ENCODE measurements at regions not wholly inside any gene's neighbourhood (a gene's known extent, or its start where the extent isn't known, plus 50 kb on each side); places are given as distances from the start of the nearest gene placed in this dataset.
"Not testable (repeated sequence)": the region's sequence is repeated elsewhere in the genome, so short reads cannot be mapped to it uniquely, and the experiment has no call there.

DNA sequence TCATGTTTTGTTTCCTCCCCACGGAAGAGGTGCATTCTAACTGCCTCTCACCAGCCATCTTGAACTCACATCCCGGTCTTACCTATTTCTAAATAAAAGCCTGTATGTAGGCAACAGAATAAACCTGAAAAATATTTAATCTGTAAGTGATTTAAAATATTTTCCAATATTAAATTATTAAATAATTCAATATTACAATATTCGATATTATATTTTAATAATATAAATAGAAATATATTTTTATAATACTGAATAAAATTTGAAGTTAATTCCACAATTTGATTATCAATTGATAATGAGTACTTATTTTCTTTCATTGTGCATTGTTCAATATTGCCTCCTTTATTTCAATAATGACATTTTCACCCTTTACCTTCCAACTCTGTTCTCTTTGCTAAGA lies 404.4 kb downstream of the CYLC2 start:
- DNase-seq (ENCODE audit: low spot score), result no peak

- no peak for DNase-seq (ENCODE audit: low spot score)
These were observed 412.1 kb downstream of the CYLC2 start for GRCh38 chr9:103407260-103407659.

DNA sequence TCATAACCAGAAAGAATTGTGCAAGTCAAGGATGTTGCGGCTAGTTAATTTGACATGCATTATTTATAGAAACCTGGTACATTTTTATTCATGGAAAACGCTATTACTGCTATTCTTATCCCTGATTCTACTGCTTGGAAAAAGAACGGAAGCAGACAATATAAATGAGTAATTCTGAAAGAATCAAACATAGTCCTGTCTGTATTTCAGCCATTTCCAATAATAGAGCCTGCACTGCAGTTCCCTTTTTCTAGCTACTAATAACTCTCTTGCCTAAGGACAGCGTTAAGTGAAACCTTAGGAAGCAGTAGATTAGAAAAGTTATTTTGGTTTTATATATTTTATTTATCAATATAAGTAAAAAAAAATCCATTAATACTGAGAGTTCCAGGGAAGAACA lies 414.9 kb downstream of the CYLC2 start:
- DNase-seq (ENCODE audit: low spot score), result no peak

GRCh38 chr9:103427696-103428095 lies 432.6 kb downstream of the CYLC2 start:
- no peak for DNase-seq (ENCODE audit: low spot score)

GRCh38 chr9:103430469-103430868 lies 435.3 kb downstream of the CYLC2 start:
- DNase-seq (ENCODE audit: low spot score), result no peak

DNA sequence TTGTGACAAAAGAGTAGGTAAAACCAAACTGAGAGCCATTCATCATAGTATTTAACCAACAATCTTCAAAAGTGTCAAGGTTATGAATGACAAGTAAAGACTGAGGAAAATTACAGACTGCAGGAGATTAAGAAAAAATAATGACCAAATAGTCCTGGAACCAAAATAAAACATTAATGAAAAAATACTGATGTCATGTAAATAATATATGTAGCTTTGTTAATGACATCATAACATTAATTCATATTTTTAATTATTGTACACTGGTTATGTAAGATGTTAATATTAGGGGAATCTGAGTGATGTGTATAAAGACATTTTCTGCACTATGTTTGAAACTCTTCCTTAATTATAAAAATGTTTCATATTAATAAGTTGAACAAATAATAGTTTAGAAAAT lies 436.7 kb downstream of the CYLC2 start:
- no peak for DNase-seq (ENCODE audit: low spot score)

- no peak for DNase-seq (ENCODE audit: low spot score)
These were observed 449.0 kb downstream of the CYLC2 start for GRCh38 chr9:103444176-103444575.

- DNase-seq (ENCODE audit: low spot score), result no peak
These were observed 463.7 kb downstream of the CYLC2 start for GRCh38 chr9:103458826-103459225.

DNA sequence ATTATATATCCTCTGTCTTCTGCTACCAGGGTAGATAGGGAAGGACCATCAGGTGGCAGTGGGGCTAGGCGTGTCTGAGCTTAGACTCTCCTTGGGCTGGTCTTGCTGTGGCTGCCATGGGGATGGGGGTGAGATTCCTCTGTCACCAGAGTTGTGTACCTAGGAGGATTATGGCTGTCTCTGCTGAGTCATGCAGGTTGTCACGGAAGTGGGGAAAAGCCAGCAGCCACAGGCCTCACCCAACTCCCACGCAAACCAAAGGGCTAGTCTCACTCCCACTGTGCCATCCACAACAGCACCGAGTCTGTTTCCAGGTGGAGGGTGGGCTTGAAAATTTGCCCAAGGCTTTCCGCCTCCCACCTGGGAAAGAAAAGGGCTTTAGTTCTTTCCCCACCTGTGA lies 476.1 kb downstream of the CYLC2 start:
- DNase-seq (ENCODE audit: low spot score), result no peak

DNA sequence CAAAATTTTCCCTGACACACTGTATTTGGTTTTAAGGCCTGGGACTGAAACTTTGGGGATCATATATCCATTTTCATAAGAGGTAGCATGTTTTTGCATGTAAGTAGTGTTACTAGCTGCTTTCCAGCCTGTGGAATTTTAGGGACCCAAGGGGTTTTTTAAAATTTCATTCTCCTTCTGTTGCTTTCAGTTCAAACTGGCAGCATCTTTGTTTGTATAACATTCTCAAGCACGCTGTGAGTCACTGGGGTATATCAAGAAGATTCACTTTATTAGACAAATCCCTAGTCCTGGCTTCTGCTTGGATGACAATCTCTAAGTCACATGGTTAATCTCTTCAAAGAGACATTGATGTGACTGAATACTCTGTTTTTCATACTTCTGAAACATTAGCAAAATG lies 479.0 kb downstream of the CYLC2 start:
- DNase-seq (ENCODE audit: low spot score), result no peak

GRCh38 chr9:103483471-103484096 lies 488.5 kb downstream of the CYLC2 start:
- DNase-seq (ENCODE audit: low spot score), result no peak

- no peak for DNase-seq (ENCODE audit: low spot score)
These were observed 490.0 kb downstream of the CYLC2 start for GRCh38 chr9:103485138-103485537.

DNA sequence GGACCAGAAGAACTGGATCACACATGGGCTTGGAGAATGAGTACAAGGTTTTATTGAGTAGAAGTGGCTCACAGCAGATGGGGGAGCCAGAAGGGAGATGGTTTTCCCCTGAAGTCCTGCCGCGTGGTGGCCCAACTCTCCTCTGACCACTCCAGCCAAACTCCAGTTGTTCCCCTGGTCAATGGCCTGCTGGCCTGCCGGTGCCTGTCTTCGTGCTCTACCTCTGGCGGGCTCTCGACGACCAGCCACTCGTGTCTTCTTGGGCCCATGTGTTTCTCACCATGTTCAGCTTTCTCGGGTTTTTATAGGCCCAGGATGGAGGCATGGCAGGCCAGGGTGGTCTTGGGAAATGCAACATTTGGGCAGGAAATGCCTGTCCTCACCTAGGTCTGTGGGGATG lies 519.6 kb downstream of the CYLC2 start:
- DNase-seq (ENCODE audit: low spot score), result no peak

DNA sequence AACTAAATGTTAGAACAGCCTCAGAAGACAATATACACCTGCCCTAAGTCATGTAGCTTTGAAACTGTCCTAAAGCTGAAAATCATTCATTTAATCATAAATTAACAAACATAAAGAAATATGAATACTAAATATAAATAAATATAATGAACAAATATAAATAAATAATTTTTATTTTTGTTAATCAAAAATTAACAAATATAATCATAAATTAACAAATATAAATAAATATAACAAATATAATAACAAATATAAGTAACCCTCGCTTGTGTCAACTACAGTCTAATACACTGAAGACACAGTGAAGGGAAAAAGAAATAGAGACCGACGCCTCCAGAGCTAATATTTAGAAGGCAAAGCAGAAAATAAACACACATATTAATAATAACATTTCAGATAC lies 527.3 kb downstream of the CYLC2 start:
- no peak for DNase-seq (ENCODE audit: low spot score)

- no peak for DNase-seq (ENCODE audit: low spot score)
These were observed 535.8 kb downstream of the CYLC2 start for GRCh38 chr9:103530934-103531333.

- no peak for DNase-seq (ENCODE audit: low spot score)
These were observed 538.2 kb downstream of the CYLC2 start for GRCh38 chr9:103533318-103533717.

GRCh38 chr9:103537426-103537825 lies 542.3 kb downstream of the CYLC2 start:
- no peak for DNase-seq (ENCODE audit: low spot score)

DNA sequence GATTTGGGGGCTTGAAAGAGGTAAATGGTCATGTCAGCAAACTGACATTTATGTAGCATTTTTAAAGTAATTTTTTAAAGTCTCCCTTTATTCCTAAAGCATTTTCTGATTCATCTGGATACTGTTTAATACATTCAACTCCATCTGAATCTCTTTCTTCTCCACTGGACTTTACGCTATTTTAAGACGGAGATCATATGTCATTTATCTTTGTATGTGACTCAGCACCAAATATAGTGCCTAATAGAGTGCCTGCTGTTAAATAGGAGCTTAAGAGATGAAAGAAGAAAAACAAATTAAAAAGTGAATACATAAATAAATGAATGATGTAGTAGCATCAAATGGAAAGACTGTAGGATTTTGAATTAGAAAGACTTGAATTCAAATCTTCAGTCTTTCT lies 548.8 kb upstream of the SMC2 start:
- no peak for DNase-seq (ENCODE audit: low spot score)

DNA sequence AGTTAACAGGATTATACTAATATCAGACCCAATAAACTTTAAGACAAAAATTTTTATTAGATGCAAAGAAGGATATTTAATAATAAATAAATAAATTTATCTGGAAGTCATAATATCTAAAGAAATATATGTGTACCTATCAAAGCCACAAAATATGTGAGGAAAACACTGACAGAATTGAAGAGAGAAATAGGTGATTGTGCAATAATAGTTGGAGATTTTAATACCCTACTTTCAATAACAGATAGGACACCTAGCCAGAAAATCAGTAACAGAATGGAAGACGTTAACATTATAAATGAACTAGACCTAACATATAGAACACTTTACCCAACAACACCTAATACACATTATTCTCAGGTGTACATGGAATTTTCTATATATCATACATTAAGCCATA lies 541.4 kb upstream of the SMC2 start:
- no peak for DNase-seq (ENCODE audit: low spot score)

DNA sequence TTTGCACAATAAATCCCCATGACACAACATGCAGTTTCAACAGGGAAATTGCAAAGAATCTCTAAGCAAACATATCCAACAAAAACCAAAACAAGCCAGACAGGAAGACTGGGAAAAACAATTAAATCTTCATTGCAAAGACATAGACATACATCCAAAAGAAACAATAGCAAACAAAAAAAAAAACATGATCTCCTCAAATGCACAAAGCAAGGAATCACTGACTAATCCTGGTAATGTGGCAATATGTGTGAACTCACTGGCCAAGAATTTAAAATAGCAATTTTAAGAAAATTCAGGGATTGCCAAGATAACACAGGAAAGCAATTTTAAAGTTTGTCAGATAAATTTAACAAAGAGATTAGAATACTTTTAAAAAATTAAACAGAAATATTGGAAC lies 520.1 kb upstream of the SMC2 start:
- DNase-seq (ENCODE audit: low spot score), result no peak

GRCh38 chr9:103586721-103587120 lies 507.4 kb upstream of the SMC2 start:
- no peak for DNase-seq (ENCODE audit: low spot score)

- no peak for DNase-seq (ENCODE audit: low spot score)
These were observed 492.8 kb upstream of the SMC2 start for GRCh38 chr9:103601287-103601686.

DNA sequence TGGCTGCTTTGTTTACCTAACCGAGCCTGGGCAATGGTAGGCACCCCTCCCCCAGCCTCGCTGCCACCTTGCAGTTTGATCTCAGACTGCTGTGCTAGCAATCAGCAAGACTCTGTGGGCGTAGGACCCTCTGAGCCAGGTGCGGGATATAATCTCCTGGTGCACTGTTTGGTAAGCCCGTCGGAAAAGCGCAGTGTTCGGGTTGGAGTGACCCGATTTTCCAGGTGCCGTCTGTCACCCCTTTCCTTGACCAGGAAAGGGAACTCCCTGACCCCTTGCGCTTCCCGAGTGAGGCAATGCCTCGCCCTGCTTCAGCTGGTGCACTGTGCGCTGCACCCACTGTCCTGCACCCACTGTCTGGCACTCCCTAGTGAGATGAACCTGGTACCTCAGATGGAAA lies 482.2 kb upstream of the SMC2 start:
- DNase-seq (ENCODE audit: low spot score), result not testable (repeated sequence)

- DNase-seq (ENCODE audit: low spot score), result no peak
These were observed 478.1 kb upstream of the SMC2 start for GRCh38 chr9:103615994-103616393.

GRCh38 chr9:103617046-103617445 lies 477.1 kb upstream of the SMC2 start:
- no peak for DNase-seq (ENCODE audit: low spot score)

All from CD4-positive, alpha-beta T cell treated with Interleukin-15 for 4 hours (primary cell).